GM18507 (cell line): ENCODE measurements at regions not wholly inside any gene's neighbourhood (a gene's known extent, or its start where the extent isn't known, plus 50 kb on each side); places are given as distances from the start of the nearest gene placed in this dataset.
"Not testable (repeated sequence)": the region's sequence is repeated elsewhere in the genome, so short reads cannot be mapped to it uniquely, and the experiment has no call there.

Source experiments
- DNase-seq: peaks from one replicate; pipeline ENCODE4 v3.0.0; 2011; ENCODE audit warnings: low read depth; ENCODE audit not compliant: insufficient read length; ENCODE audit errors: extremely low spot score
- FAIRE-seq: peaks from 2 replicates; lab custom pipeline; 2011; peaks lifted over from hg19 to GRCh38; lab: Jason Lieb, UNC

DNA sequence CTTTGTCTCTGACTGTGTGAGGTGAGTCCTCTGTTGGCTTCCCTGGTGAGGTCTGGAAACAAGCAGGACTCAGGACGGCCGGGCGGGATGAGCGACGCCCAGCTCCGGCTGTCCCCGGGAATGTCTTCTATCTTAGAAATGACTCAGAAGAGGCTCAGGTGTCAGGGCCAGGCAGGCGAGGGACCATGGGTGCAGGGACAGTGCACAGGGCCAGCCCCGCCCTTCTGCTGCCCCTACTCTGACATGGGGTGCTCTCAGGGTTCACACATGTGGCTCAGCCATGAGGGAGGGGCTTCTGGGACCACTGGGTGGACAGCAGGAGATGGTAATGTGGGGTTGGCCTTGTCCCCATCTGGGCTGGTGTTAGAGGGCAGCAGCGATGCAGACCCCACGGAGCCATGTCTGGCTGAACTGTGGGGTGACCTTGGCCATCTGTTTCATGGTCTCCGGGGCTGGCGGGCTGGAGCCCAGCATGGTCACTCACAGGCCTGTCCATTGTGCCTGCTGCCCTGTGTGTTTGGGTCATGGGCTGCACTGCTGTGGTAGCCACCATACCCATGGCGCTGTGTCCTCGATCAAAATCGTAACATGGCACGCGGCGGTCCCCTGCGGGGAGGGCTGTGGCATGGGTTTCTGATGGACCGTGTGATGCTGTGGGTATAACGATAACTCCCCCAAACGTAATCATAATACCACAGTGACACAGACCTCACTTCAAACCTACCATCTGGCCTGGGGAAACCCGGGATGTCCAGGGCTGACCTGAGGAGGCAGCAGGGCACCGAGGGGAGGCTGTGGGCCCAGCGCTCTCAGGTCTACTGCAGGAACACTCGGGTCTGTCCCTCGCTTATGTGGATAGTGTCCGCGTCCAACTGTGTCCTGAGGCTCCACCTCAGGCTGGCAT lies 368.8 kb downstream of the TMEM121 start:
- FAIRE-seq: no peak
- no peak for DNase-seq

DNA sequence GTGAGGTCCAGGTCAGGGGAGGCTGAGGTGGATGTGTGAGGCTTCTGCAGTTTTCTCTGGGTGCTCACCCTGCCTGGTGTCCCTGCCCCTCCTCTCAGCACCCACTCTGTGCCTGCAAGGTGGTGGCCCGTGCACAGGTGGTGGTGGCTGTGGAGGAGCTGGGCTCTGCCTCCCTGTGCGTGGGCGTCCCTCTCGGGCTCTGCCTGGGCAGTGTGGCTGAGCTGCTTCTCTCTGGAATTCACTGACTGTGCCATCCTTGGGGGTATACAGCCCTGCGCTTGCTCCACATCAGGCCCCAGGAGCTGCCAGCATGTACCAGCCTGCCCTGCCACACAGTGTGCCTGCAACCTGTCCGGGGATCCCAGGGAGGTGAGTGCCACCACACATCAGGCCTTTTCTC lies 369.8 kb downstream of the TMEM121 start:
- FAIRE-seq, DNase-seq: not testable (repeated sequence)

DNA sequence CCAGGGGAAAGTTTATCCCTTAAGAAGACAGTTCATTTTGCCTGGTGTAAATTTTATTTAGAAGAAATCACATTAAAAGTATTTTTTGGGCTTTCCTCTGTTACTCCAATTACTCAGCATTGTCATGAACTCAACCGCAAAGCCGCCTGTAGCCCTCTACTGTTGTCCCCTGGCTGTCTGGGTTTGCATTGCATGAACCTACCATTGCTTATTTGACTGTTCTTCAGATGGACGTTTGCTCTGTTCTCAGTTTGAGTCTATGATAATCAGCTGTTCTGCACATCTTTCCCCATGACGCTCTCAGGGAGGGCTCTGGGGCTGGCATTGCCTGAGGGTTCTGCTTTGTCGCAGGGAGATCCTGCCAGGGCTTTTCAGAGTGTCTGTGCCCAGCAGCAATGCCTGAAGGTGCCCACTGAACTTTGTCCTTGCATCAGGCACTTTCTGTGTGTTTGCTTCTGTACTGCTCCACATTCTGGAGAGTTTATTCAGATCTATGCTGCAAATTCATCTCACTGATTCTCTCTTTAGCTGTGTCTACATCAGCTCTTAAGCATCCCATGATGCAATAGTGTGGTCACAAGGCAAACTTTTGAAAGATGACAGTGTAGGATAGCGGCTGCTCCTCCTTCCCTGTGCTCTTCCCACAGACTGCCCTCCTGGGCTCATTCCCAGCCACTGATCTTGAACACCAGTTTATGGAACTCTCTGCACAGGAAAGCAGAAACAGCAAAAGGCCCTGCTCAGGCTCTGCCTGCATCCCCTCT lies 370.8 kb downstream of the TMEM121 start:
- not testable (repeated sequence) for FAIRE-seq, DNase-seq

DNA sequence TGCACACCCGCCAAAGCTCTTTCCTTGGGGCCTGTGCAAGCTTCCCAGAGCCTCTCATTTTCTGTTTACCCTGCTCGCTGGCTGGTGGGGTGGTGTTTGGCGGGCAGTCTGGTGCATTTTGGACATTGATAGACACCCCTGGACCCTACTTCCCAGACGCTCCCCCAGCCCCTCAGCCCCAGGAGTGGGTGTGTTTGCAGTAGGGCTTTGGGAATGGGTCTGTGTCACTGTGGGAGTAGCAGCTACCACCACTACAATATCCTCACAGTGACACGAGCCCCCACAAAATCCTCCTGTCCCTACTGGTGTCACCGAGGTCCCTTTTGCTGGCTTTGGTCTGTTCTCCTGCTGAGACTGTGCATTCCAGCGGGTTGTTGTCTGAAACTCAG lies 371.3 kb downstream of the TMEM121 start:
- no peak for DNase-seq

DNA sequence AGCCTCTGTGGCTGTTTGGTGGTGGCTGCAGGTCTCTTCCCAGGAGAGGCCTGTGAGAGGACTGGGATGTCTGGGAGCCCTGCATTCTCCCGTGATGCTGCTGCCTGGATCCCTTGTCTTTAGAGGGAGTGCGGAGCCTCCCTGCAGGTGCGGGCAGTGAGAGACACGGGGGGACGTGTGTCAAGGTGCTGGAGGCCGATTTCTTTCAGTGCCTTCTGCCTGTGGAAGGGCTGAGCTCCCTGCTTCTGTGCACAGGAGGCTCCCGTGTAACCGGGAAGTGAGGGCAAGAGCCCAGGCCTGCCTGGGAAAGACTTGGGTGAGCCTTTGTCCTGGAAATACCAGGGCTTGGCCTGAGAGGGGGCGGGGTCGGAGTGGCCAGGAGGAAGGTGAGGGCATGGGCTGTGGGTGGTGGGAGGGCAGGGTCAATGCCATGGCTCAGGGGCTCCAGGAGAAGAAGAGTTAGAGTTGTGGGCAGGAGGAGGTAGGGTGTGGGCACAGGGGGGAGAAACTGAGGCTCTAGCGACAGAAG lies 372.2 kb downstream of the TMEM121 start:
- no peak for DNase-seq
- FAIRE-seq: no peak

More for the DNA sequence above, 371.3 kb downstream of the TMEM121 start:
- FAIRE-seq: no peak

DNA sequence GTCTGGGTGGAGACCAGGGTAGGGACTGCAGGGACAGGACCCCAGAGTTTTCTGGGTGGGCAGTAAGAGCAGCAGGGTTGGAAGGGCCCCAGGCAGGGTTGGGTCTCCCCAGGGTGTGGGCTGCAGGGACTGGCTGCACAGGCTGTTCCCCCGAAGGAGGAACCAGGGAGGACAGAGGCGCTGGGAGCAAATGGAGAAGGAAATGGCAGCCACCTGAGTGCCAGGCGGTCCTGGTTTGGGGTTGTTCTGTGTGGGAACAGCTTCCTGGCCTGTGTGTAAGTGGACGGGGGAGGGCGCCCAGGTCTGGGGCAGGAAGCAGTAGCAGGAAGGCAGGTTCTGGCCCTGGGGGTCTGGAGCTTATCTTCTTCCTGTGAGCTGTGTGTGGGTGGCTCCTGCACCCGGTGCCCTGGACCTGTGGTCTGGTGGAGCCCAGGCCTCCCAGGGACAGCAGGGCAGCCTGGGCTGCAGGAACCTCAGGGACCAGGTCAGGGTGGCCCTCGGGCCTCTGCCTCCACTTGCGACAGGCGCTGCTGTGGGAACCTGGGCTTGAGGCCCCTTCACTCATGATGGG lies 372.8 kb downstream of the TMEM121 start:
- FAIRE-seq (no peak), DNase-seq (no peak)

DNA sequence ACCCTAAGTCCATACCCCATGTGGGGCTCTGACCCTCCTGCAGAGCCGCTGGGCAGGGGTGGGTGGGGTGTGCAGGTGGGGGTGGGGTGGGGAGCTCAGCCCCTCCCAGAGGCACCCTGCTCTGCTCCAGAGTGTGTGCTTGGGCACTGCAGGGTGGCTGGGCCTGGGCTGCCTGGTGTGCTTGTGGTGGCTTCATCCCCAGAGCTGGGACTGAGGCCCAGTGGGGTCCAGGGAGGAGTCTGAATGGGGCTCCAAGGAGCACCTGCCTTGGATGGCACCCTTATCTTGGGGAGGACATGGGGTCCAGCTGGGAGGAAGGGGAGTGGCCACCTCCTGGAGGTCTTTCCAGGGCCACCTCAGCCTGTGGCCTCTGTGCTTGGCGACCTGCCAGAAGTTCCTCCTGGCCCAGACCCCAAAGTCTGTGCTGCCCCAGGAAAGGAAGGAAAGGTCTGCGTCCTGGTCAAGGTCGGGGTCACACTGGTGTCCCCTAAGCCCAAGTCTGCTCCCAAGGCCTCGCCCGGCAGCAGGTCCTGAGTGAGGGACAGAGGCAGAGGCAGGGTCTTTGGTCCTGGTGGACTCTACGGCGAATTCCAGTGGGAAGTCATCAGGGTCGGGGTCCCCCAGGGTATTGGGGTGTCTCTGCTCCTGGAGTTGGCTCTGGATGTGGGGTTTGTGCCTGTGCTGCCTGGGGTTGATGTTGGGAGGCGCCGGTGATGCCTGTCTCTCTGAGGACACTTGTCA lies 373.4 kb downstream of the TMEM121 start:
- FAIRE-seq (no peak), DNase-seq (no peak)

DNA sequence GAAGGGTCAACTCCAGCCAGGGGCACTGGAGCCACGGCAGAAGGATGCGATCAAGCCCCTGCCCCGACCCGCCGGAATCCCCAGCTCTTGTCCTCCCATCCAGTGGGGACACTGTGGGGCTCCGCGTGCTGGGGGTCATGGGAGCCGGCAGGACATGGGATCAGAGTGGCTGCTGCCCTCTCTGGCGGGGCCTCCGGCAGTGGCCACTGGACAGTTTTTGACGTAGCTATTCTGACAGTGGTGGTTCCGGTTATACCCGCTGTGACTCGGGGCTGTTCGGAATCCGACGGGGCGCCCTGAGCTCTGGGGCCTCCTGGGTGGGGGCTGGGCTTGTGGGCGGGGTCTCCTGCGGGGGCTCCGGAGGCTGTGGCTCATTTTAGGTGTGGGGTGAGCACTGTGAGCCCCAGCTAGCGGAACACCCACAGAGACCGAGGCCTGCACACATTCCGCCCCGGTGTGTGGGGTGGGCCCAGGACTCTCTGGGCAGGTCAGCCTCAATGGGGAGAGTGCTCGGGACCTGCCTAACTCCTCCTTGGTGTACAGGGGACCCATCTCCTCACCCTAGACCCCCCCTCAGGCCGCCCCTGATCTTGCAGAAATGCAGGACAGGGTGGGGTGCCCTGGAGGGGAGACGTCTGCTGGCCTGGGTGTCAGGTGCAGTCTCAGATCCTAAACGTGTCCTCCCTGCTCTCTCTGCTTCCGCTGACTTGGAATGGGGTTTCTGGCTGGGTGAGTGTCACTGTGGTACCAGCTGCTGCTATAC lies 374.2 kb downstream of the TMEM121 start:
- DNase-seq (no peak), FAIRE-seq (no peak)

DNA sequence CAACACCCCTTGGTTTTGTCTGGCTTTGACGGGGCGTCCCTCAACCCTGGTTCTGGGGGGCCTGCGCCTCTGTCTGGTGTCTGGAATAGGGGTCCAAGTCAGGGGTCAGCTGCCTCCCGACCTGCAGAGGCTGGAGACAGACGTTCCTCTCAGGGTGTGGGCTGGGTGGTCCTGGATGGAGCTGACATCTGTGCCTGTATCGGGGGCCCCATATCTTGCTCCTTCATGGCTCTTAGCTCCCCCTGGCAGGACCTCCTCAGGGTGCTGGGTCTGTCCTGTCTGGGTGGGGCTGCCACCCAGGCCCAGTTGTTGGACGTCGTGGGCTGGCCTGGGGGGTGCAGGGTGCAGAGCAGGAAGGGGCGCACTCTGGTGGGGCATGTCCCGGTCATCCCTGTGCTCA lies 374.8 kb downstream of the TMEM121 start:
- DNase-seq: no peak
- no peak for FAIRE-seq

DNA sequence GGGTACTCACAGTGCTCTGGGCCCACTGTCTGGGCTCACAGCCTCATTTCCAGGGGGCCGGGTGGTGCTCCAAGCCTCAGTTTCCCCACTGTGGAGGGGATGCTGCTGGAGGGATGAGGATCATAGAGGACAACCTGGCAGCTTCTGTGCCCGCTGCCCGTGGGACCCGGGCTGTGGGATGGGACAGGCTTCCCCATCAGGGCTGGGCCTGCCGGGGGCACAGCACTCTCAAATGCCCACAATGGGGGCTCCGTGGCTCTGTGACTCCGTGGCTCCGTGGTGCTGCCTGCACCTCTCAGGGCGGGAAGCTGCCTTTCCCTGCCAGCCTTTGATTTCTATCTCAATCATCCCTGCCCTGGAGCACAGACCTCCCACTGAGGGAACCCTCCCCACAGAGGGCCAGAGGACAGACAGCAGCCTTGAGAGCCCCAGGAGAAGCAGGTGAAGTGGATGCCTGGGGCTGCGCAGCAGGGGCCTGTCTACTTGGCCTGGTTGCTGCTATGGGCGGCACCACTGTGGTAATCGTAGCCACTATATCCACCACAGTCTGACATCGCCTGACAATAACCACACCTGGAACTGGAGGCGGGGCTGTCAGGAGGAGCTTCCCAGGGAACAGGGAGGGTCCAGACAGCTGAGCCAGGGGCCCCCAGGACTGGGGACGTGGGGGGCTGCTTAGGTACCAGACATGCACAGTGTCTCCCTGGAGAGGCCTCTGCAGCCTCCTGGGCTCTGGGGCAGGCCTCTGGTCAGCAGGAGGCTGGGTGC lies 375.9 kb downstream of the TMEM121 start:
- DNase-seq (no peak), FAIRE-seq (no peak)

DNA sequence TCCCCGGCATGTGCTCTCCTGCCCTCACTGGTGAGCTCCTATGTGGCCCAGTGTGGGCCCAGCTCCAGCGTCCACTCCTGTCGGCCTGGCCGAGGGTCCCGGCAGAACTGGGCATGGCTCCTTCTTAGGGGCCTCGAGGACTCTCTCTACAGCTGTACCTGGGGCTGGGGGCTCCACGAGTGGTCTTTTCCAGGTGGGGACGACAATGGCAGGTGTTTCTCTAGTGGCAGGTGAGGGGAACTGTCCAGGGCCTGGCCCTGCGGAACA lies 376.4 kb downstream of the TMEM121 start:
- FAIRE-seq, DNase-seq: not testable (repeated sequence)

DNA sequence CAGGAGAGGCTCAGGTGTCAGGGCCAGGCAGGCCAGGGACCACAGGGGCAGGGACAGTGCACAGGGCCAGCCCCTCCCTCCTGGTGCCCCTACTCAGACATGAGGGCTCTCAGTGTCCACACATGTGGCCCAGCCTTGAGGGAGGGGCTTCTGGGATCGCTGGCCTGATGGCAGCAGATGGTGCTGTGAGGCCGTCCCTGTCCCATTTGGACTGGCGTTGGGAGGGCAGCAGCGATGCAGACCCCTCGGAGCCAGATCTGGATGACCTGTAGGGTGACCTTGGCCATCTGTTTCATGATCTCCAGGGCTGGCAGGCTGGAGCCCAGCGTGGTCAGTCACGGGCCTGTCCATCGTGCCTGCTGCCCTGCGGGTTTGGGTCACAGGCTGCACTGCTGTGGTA lies 377.6 kb downstream of the TMEM121 start:
- no peak for DNase-seq
- no peak for FAIRE-seq

DNA sequence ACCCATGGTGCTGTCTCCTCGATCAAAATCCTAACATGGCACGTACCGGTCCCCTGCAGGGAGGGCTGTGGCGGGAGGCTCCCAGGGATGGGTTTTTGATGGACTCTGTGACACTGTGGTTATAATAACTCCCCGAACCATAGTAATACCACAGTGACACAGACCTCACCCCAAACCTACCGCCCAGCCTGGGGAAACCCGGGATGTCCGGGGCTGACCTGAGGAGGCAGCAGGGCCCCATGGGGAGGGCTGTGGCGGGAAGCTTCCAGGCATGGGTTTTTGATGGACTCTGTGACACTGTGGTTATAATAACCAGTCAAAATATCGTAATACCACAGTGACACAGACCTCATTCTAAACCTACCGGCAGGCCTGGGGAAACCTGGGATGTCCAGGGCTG lies 378.0 kb downstream of the TMEM121 start:
- DNase-seq: no peak

DNA sequence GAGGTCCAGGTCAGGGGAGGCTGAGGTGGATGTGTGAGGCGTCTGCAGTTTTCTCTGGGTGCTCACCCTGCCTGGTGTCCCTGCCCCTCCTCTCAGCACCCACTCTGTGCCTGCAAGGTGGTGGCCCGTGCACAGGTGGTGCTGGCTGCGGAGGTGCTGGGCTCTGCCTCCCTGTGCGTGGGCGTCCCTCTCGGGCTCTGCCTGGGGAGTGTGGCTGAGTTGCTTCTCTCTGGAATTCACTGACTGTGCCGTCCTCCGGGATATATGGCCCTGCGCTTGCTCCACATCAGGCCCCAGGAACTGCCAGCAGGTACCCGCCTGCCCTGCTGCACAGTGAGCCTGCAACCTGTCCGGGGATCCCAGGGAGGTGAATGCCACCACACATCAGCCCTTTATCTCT lies 379.1 kb downstream of the TMEM121 start:
- FAIRE-seq (no peak), DNase-seq (no peak)

More for the DNA sequence above, 378.0 kb downstream of the TMEM121 start:
- no peak for FAIRE-seq

DNA sequence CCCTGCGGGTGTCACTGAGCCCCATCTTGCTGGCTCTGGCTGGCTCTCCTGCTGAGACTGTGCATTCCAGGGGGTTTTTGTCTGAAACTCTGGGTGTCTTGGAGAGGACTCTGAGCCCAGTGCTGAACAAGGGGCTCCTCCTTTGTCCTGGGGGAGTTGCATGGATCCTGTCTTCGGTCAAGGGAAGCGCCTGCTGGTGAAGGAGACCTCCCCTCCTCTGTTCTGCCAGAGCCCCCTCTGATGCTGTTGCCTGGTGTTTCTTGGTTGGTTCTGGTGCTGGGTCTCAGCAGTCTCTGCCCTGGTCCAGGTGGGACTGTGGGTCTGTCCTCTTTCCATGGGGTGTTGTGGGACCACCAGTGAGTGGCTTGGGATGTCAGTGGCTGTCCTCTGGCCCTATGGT lies 380.9 kb downstream of the TMEM121 start:
- no peak for FAIRE-seq
- DNase-seq: no peak

DNA sequence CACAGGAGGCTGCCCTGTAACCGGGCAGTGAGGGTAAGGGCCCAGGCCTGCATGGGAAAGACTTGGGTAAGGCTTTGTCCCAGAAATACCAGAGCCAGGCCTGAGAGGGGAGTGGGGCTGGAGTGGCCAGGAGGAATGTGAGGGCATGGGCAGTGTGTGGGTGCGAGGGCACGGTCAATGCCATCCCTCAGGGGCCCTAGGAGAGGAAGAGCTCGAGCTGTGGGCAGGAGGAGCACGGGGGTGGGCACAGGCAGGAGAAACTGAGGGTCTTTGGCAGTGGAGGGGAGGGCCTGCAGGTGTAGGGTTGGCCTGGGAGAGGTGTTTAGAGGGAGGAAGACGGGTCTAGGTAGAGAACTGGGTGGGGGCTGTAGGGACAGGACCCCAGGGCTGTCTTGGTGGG lies 381.6 kb downstream of the TMEM121 start:
- DNase-seq: no peak
- no peak for FAIRE-seq

DNA sequence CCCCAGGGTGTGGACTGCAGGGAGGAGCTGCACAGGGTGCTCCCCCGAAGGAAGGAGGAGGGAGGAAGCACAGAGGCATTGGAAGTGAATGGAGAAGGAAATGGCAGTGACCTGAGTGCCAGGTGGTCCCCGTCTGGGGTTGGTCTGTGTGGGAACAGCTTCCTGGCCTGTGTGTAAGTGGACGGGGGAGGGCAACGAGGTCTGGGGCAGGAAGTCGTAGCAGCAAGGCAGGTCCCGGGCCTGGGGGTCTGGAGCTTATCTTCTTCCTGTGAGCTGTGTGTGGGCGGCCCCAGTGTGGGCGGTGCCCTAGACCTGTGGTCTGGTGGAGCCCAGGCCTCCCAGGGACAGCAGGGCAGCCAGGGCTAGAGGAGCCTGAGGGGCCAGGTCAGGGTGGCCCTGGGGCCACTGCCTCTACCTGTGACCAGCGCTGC lies 382.1 kb downstream of the TMEM121 start:
- DNase-seq (no peak), FAIRE-seq (no peak)
